T-helper 2 cell (primary cell): ENCODE measurements at regions not wholly inside any gene's neighbourhood (a gene's known extent, or its start where the extent isn't known, plus 50 kb on each side); places are given as distances from the start of the nearest gene placed in this dataset.

ENCODE experiments used
- DNase-seq, 5 experiments: peaks; one replicate each; pipeline versions ENCODE4 v3.0.0 to v3.0.0-alpha.2; 2012 to 2022

DNA sequence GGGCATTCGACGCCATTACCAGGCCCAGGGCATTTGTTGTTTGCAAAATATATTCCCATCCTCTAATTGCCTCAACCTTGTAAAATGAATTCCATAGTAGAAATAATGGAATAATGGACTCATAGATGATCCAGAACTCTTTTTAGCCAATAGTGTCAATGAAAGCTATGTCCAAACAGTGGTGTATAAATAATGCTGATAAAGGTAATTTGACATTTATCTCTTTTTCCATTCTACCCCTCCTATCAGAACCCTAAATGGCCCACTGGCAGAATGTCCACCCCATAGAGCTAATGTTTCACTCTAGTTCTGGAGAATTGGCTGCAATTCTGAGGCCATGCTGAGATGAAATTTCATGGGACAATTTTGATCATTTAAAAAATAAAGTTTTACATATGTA, 76.4 kb upstream of the DLX6 start:
- DNase-seq: no peak

DNA sequence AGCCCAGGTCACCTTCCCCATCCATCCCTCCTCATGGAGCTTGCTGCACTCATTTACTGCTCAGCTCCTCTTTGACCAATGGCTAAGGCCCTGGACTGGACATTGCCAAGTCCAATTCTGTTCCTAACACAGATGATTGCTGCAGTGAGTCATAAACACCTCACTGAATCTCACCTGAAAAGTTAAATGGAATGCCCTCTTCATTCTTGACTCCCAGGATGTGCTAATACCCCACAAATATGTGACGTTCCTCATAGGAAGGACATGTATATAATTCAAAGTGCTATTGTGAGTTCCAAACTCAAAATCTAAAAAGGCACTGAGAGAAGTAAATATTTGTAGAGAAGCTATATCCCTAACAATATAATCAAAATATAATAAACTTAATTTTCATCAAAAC, 73.5 kb upstream of the DLX6 start:
- no peak for DNase-seq

- no peak for DNase-seq
These were observed 72.2 kb upstream of the DLX6 start for GRCh38 chr7:96933067-96933645.

- no peak for DNase-seq
These were observed 68.7 kb upstream of the DLX6 start for GRCh38 chr7:96936621-96937020.

DNA sequence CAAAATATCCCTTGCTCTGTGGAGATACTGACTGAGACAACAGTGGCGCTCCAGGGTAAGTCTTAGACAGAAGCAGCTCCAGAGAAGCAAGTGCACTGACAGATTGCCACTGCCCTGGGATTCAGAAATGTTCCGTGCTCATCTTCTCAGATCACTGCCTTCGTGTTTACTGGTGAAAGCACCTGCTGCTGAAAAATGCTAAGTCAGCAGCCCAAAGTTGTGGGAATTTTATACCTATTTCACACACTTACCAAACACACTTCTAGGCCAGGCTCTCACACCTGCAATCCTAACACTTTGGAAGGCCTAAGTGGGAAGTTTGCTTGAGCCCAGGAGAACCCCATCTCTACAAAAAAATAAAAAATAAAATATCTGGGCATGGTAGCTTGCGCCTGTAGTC, 63.2 kb upstream of the DLX6 start:
- no peak for DNase-seq

GRCh38 chr7:96949766-96950165, 55.6 kb upstream of the DLX6 start:
- DNase-seq: no peak

- DNase-seq: no peak
These were observed 52.4 kb upstream of the DLX6 start for GRCh38 chr7:96952974-96953391.

DNA sequence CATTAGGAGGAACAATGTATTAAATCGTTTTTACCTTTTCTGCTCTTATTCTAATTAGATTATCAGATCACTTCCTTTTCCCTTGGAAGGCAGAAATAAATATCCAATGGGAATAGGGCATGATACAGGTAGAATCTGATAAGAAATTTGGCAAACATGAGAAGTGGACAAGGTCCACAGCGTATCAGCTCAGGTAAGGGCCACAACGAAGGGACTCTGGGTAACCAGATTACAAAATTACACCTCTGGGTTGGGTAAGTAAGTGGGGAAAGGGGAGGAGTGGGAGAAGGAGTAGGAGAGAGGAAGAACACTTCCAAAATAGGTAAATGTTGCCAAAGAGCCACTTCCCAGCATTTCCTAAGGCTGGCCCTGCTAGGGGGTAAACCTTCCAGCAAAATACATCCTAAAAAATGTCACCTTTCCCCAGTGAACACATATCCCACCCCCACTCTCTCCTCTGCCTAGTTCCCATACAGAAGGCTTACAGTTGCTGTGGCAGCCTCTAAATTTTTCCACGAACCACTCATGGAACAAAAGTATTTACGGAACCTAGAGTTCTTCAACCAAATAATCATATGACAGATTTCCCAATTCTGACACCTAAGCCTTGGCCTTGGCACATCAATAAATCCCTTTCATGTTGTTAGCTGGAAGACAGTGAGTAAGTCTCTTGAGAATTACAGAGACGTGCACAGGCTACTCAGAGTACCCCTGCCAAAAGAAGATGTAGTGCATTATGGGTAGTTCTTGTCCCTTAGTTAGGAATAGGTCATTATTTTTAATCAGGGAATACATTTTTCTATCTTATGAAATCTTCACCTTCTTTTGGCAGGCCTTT, 51.5 kb upstream of the DLX6 start:
- no peak for DNase-seq
